ENCODE measurements at regions not wholly inside any gene's neighbourhood (a gene's known extent, or its start where the extent isn't known, plus 50 kb on each side); places are given as distances from the start of the nearest gene placed in this dataset.
"Not testable (repeated sequence)": the region's sequence is repeated elsewhere in the genome, so short reads cannot be mapped to it uniquely, and the experiment has no call there.

DNA sequence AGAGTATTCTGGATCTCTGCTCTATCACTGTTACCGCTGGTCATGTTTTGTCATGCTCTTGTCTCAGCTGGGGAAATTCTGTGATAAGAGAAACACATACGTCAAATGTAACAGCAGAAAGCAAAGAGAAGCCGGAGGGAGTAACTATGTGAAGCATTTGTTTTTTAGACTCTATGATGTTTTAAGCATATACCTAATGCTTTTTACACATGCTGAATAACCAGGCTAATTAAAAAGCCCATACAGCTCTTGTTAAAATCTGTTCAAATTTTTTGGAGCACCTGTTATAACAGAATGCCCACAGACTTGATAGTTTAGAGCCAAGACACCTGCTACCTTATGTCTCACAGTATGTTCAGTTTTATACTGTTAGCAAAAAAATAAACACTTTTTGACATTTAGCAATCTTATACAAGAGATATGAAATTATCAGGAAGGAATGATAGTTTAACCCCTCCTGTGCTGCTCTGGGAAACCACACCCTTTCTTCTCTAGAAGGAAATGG is 92.3 kb upstream of the TANK start:
- no peak overlapping the region for H3K9ac ChIP-seq (ENCODE audit: low read depth in 2 of 2, low read length in 2 of 2)
- no peaks in the 10 kb centered on the region for H3K27me3 ChIP-seq
- no peak for DNase-seq
- H3K4me3 ChIP-seq = no peak overlapping the region
- no peaks in the 10 kb centered on the region for H3K4me1 ChIP-seq
- TF ChIP-seq, protein P1, sequence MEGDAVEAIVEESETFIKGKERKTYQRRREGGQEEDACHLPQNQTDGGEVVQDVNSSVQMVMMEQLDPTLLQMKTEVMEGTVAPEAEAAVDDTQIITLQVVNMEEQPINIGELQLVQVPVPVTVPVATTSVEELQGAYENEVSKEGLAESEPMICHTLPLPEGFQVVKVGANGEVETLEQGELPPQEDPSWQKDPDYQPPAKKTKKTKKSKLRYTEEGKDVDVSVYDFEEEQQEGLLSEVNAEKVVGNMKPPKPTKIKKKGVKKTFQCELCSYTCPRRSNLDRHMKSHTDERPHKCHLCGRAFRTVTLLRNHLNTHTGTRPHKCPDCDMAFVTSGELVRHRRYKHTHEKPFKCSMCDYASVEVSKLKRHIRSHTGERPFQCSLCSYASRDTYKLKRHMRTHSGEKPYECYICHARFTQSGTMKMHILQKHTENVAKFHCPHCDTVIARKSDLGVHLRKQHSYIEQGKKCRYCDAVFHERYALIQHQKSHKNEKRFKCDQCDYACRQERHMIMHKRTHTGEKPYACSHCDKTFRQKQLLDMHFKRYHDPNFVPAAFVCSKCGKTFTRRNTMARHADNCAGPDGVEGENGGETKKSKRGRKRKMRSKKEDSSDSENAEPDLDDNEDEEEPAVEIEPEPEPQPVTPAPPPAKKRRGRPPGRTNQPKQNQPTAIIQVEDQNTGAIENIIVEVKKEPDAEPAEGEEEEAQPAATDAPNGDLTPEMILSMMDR (IDR thresholded peaks at IDR 0.05) = no peak
- H3K36me3 ChIP-seq = no peaks in the 10 kb centered on the region
- intact Hi-C loops (cut with DNase I) = no loop called here
- no peak overlapping the region for H3K27ac ChIP-seq
- H3K9me3 ChIP-seq = no peaks in the 10 kb centered on the region

DNA sequence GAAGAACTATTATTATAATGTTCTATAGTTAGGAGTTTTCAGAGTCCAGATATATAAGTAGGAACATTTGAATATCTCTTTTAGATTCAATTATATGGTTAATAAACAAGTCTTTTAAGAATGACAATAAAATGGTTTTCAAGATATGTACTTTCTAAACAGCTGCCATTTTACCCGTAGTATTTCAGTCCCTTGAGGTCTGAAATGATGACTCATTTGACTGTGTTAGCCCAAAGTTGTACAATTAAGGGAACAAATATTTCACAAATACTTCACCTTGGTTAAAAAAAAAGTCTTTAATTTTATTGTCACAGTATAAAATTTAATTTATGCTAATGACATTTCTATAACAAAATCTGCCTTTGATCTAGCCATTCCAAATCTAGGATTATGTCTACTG is 91.6 kb upstream of the TANK start:
- Histone ChIP-seq H3K27ac (no peak overlapping the region), H3K27me3 (no peaks in the 10 kb centered on the region)
- TF ChIP-seq, protein P1 (IDR thresholded peaks at IDR 0.05) = no peak

DNA sequence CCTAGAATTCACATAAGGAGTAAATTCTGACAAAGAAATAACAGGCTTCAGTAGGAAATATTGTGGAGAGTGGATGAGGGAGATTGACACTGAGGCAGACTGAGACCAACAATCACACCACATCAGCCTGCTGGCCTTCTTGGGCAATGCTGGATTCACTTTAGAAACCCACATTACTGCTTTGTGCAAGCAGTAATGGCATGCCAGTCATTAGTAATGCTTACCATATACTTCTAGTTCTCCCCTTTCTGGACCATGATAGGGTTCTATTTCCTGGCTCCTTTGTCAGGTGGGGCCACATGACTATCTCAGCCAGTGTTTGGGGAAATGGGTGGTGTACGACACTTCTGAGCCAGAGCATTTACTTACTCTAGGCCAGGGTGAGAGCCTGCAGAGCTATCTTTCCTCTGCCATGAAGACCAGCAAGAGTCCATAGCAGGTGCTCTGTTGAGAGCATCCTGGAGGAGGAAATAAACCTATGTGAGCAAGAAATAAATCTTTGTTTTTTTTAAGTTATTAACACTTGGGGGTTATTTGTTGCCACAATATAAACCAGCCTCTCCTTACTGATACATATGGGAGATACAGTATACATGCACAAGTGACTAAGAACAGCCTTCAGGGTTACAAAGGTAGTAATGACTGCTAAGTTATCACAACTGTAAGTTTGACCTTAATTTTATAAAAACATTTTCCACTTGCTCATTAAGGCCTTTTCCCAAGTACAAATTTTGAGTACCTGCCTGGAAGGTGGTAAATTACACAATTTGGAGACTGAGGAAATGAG is 89.3 kb upstream of the TANK start:
- H3K27ac ChIP-seq = no peak overlapping the region
- H3K4me1 ChIP-seq = no peaks in the 10 kb centered on the region
- no peaks in the 10 kb centered on the region for H3K9me3 ChIP-seq
- H3K4me3 ChIP-seq = no peak overlapping the region
- H3K9ac ChIP-seq (ENCODE audit: low read depth in 2 of 2, low read length in 2 of 2) = no peak overlapping the region
- H3K27me3 ChIP-seq = no peaks in the 10 kb centered on the region
- no peaks in the 10 kb centered on the region for H3K36me3 ChIP-seq
- intact Hi-C loops (cut with DNase I) = no loop called here
- TF ChIP-seq, protein P1 (IDR thresholded peaks at IDR 0.05) = no peak
- no peak for DNase-seq

More for the DNA sequence above, 91.6 kb upstream of the TANK start:
- no peaks in the 10 kb centered on the region for H3K9me3 ChIP-seq
- H3K9ac ChIP-seq (ENCODE audit: low read depth in 2 of 2, low read length in 2 of 2) = no peak overlapping the region
- H3K4me1 ChIP-seq = no peaks in the 10 kb centered on the region
- intact Hi-C loops (cut with DNase I) = no loop called here
- no peaks in the 10 kb centered on the region for H3K36me3 ChIP-seq
- no peak for DNase-seq
- no peak overlapping the region for H3K4me3 ChIP-seq

DNA sequence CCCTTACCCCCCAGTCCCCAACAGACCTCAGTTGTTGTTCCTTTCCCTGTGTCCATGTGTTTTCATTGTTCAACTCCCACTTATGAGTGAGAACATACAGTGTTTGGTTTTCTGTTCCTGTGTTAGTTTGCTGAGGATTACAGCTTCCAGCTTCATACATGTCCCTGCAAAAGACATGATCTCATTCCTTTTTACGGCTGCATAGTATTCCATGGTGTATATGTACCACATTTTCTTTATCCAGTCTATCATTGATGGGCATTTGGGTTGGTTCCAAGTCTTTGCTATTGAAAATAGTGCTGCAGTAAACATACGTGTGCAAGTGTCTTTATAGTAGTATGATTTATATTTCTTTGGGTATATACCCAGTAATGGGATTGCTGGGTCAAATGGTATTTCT is 87.8 kb upstream of the TANK start:
- H3K27ac ChIP-seq; H3K9me3 ChIP-seq; H3K4me1 ChIP-seq; H3K9ac ChIP-seq (ENCODE audit: low read depth in 2 of 2, low read length in 2 of 2); H3K36me3 ChIP-seq; H3K4me3 ChIP-seq; H3K27me3 ChIP-seq; DNase-seq; intact Hi-C loops (cut with DNase I): not testable (repeated sequence)

DNA sequence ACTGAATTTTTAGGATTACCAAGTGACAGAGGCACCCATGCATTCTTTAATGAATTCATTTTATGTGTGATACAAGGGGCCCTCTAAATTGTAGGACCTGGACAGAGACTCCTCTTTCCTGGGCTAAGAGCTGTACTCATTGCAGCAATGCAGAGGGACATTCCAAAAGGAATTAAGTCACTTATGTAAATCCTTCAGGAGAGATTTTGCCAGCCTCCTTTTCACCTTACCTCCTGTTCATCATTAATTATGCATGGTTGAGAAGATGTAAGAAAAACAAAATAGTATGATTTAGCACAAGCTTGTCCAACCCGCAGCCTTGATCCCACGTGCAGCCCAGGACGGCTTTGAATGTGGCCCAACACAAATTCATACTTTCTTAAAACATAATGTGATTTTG is 84.5 kb upstream of the TANK start:
- DNase-seq = no peak
- Histone ChIP-seq H3K9ac (ENCODE audit: low read depth in 2 of 2, low read length in 2 of 2) (no peak overlapping the region), H3K36me3 (no peaks in the 10 kb centered on the region), H3K4me1 (no peaks in the 10 kb centered on the region), H3K4me3 (no peak overlapping the region), H3K9me3 (no peaks in the 10 kb centered on the region), H3K27ac (no peak overlapping the region), H3K27me3 (no peaks in the 10 kb centered on the region)
- TF ChIP-seq, protein P1 (IDR thresholded peaks at IDR 0.05) = no peak
- intact Hi-C loops (cut with DNase I) = no loop called here

DNA sequence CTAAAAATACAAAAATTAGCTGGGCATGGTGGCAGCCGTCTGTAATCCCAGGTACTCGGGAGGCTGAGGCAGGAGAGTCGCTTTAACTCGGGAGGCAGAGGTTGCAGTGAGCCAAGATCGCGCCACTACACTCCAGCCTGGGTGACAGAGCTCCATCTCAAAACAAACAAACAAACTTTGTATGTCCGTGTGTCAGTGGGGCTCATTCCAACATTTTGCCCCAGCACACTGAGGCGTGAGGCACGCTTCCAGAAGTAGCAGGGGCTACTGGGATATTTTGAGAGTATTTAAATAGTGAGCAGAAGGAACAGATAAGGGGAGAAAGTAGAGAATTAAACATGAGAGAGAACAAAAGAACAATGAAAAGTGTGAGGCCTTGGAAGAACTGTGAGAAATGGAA is 83.3 kb upstream of the TANK start:
- intact Hi-C loops (cut with DNase I) = no loop called here
- no peak overlapping the region for H3K9ac ChIP-seq (ENCODE audit: low read depth in 2 of 2, low read length in 2 of 2)

More for the DNA sequence above, 83.3 kb upstream of the TANK start:
- TF ChIP-seq, protein P1 (IDR thresholded peaks at IDR 0.05) = no peak
- Histone ChIP-seq H3K4me1 (no peaks in the 10 kb centered on the region), H3K27ac (no peak overlapping the region), H3K4me3 (no peak overlapping the region), H3K9me3 (no peaks in the 10 kb centered on the region), H3K27me3 (no peaks in the 10 kb centered on the region), H3K36me3 (no peaks in the 10 kb centered on the region)
- DNase-seq = no peak
